OCI-LY7 (cell line): ENCODE measurements at regions not wholly inside any gene's neighbourhood (a gene's known extent, or its start where the extent isn't known, plus 50 kb on each side); places are given as distances from the start of the nearest gene placed in this dataset. TPM values are rescaled to one million over a fixed set of nuclear protein-coding genes. Genes with fewer than 3 reads are reported as not detected.

Source experiments
- BruUV-seq: library from RNA; stranded (reverse); fragments of 400-500 nt; replicated peaks from 2 replicates; lab custom pipeline; 2021; lab: Mats Ljungman, UMichigan
- CTCF ChIA-PET: fragments of 300-600 bp; sonication (Branson Sonifier 250); formaldehyde crosslinking; loops from one replicate; lab custom pipeline; 2022; ENCODE audit warnings: antibody characterized with exemption; ENCODE audit not compliant: unreplicated experiment; lab: Charles Lee
- POLR2A ChIA-PET: fragments of 300-600 bp; sonication (Branson Sonifier 250); formaldehyde crosslinking; loops from one replicate; lab custom pipeline; 2022; ENCODE audit warnings: antibody characterized with exemption; lab: Charles Lee
- DNase-seq: peaks from one replicate; pipeline ENCODE4 v3.0.0-alpha.2; 2015; ENCODE audit warnings: low spot score
- H2AFZ ChIP-seq: fragments of 200-600 bp; sonication (generic), shearing (Covaris generic); 2 replicates; pipeline ENCODE4 v1.6.1; 2014; ENCODE audit warnings: mild to moderate bottlenecking, antibody characterized with exemption, low read length, moderate library complexity
- H3K27ac ChIP-seq: fragments of 200-600 bp; sonication (generic); 2 replicates; pipeline ENCODE4 v1.5.1; 2014; ENCODE audit warnings: mixed run types, low read depth, mild to moderate bottlenecking, moderate library complexity, low read length, inconsistent platforms; ENCODE audit not compliant: poor library complexity, severe bottlenecking
- H3K36me3 ChIP-seq: fragments of 200-600 bp; sonication (generic); 2 replicates; pipeline ENCODE4 v1.6.1; 2014; ENCODE audit warnings: mild to moderate bottlenecking, antibody characterized with exemption, low read length, moderate library complexity, mixed read lengths; ENCODE audit not compliant: insufficient read depth
- H3K4me1 ChIP-seq: fragments of 200-600 bp; sonication (generic); 2 replicates; pipeline ENCODE4 v1.5.1; 2014; ENCODE audit warnings: mild to moderate bottlenecking, low read length; ENCODE audit not compliant: insufficient read depth, poor library complexity, severe bottlenecking
- H3K4me2 ChIP-seq: fragments of 200-600 bp; sonication (generic); 2 replicates; pipeline ENCODE4 v1.6.1; 2014; ENCODE audit warnings: mild to moderate bottlenecking, low read length
- H3K4me3 ChIP-seq: fragments of 200-600 bp; sonication (generic); 2 replicates; pipeline ENCODE4 v1.5.1; 2014; ENCODE audit warnings: mild to moderate bottlenecking, low read depth, low read length; ENCODE audit not compliant: poor library complexity, severe bottlenecking
- H3K79me2 ChIP-seq: fragments of 200-600 bp; sonication (generic); 2 replicates; pipeline ENCODE4 v1.6.1; 2016; ENCODE audit warnings: low read depth, mild to moderate bottlenecking, low read length, moderate library complexity, mixed read lengths; ENCODE audit not compliant: insufficient read depth
- H3K9me2 ChIP-seq: fragments of 200-600 bp; sonication (generic); 2 replicates; pipeline ENCODE4 v1.6.1; 2016; ENCODE audit warnings: mild to moderate bottlenecking, low read length, mixed read lengths; ENCODE audit not compliant: insufficient read depth
- H3K9me3 ChIP-seq: fragments of 200-600 bp; sonication (generic); 2 replicates; pipeline ENCODE4 v1.6.1; 2014; ENCODE audit warnings: mild to moderate bottlenecking, mixed run types, low read length, mixed read lengths
- H4K20me1 ChIP-seq: fragments of 200-600 bp; sonication (generic); 2 replicates; pipeline ENCODE4 v1.6.1; 2014; ENCODE audit warnings: mild to moderate bottlenecking, antibody characterized with exemption, low read length, moderate library complexity, mixed read lengths; ENCODE audit not compliant: insufficient read depth
- CTCF ChIP-seq: fragments of 200-600 bp; sonication (generic); conservative IDR thresholded peaks from 2 replicates; pipeline ENCODE4 v1.5.1; 2014; ENCODE audit warnings: mild to moderate bottlenecking, antibody characterized with exemption, low read length, moderate library complexity, mixed read lengths
- EZH2phosphoT487 ChIP-seq: fragments of 200-600 bp; sonication (generic); IDR thresholded peaks from 2 replicates; pipeline ENCODE4 v1.6.1; 2018; ENCODE audit warnings: low read depth, borderline replicate concordance, mild to moderate bottlenecking, mixed run types, antibody characterized with exemption, low read length, moderate library complexity, mixed read lengths
- intact Hi-C: fragments of 100-400 bp; cut with micrococcal nuclease; formaldehyde crosslinking; loops from one replicate; pipeline ENCODE4 v1.10.0; 2022; ENCODE audit not compliant: unreplicated experiment
- small RNA-seq: library from RNA; depleted of rRNA; stranded (forward); fragments of <200 nt; gene quantifications from one replicate; pipeline ENCODE3, GENCODE V24; 2014

DNA sequence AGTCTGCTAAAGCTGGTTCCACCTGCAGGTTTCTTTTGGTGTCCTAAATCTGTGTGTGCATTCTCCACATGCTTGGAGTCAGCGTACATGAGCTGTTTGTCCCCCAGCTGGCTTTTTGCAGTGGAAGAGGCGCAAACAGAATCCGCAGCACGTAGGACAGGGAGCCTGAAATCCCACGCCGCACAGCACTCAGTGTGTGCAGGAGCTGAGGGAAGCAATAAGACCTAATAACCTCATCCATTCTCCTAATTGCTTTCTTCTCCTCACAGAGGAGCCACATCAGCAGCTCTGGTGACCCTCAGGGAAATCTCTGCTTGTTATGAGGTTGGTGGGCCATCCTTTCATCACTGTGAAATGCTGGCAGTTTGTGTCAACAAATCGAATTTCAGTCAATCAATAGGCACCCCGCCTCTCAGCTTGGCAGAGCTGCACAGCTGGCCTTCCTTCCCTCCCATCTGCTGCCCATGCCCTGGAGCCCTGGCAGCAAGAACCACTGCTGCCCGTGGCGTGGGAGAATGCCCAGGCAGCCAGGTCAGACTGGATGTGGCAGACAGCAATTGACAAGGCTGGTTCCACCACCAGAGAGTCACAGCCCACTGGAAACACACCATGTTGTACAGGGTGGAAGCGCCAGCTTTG is 136.7 kb downstream of the ZDHHC20 start:
- no TSS peak for BruUV-seq
- H2AFZ ChIP-seq = no peak overlapping the region
- no peaks in the 10 kb centered on the region for H4K20me1 ChIP-seq
- ChIA-PET POLR2A (interaction anchor here (0.6 kb wide), 1 partner anchor 200 kb away, joined by 3 read pairs; no protein-coding TSS in a partner anchor), CTCF (no interaction called here)
- H3K9me2 ChIP-seq = no peaks in the 10 kb centered on the region
- H3K4me3 ChIP-seq = no peak overlapping the region
- no peak overlapping the region for H3K4me2 ChIP-seq
- H3K4me1 ChIP-seq = no peaks in the 10 kb centered on the region
- H3K27ac ChIP-seq = no peak overlapping the region
- no peaks in the 10 kb centered on the region for H3K9me3 ChIP-seq
- H3K79me2 ChIP-seq = no peaks in the 10 kb centered on the region
- intact Hi-C loops = no loop called here
- no peaks in the 10 kb centered on the region for H3K36me3 ChIP-seq
- DNase-seq = no peak
- no peak for TF ChIP-seq CTCF
- no peak for TF ChIP-seq EZH2phosphoT487

Small RNA genes in the stretch of these regions (small RNA-seq; reads per million reads assigned to genes)
- not detected for gene AL158032.2
